RWPE1 (cell line): ENCODE measurements at regions not wholly inside any gene's neighbourhood (a gene's known extent, or its start where the extent isn't known, plus 50 kb on each side); places are given as distances from the start of the nearest gene placed in this dataset.

ENCODE experiments used
- CTCF ChIA-PET: fragments of 350-600 bp; sonication (Branson Sonifier 250); formaldehyde crosslinking; extraction: SDS; loops from one replicate; lab custom pipeline; 2021; lab: Yijun Ruan, JAX
- POLR2A ChIA-PET: fragments of 400-600 bp; formaldehyde crosslinking; extraction: SDS; loops from one replicate; lab custom pipeline; 2020; ENCODE audit warnings: antibody characterized with exemption; ENCODE audit not compliant: low non-redundant PET; lab: Yijun Ruan, JAX
- DNase-seq: peaks from one replicate; pipeline ENCODE4 v3.0.0; 2012; ENCODE audit warnings: low spot score
- H3K27ac ChIP-seq: fragments of 450-650 bp; 2 replicates; pipeline ENCODE4 v1.5.1; 2017
- CTCF ChIP-seq: fragments of 450-650 bp; conservative IDR thresholded peaks from 2 replicates; pipeline ENCODE4 v1.5.1; 2017; ENCODE audit warnings: low read depth, mild to moderate bottlenecking

DNA sequence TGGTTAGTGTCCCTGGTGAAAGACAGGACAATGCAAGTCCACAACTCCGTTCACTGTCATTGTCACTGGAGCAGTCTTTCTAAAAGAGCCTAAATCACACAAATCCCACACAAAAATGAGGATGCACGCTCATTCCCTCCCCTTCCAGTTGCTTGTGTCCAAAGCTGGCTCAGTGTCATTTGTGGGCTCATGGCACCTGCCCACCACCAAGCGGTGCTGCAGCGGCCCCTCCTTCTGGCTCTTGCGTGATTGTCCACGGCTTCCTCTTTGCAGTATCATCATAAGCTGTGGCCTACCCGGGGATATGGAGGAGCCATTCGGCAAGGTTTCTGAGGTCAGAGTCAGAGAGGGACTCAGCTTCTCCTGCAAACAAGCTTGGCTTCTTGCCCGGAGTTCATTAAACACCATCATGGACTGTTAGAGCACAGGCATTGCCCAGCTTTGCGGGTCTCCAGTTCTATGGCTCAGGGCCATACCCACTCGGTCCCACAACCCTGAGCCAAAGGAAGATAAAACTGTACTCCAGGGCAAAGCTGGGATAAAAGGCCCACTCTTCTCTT lies 179.4 kb upstream of the AGAP1 start:
- no peak overlapping the region for H3K27ac ChIP-seq
- no peak for TF ChIP-seq CTCF
- CTCF ChIA-PET = interaction anchor here (0.6 to 1.3 kb wide), 2 partner anchors 178 to 688 kb away, joined by 3 read pairs; no protein-coding TSS in a partner anchor
- POLR2A ChIA-PET = no interaction called here
- DNase-seq = no peak

DNA sequence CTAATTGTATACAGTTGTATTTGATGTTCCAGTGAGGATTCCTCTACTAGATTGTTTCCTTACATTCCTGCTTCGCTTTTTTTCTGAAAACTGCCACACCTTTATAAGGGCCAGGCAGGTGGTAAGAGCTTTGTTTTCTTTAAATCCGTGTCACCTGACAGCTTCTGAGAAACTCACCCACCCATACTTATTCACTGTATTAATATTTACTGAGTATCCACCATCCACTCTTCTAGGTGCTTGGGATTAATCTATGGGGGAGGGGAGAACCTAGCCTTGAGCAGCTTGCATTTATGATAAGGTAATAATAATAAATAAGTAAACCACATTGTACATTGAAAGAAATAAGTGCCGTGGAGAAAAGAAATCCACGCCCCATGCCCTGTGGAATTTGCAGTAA lies 174.7 kb upstream of the AGAP1 start:
- DNase-seq = no peak
- ChIA-PET POLR2A (no interaction called here), CTCF (no interaction called here)
- H3K27ac ChIP-seq = no peak overlapping the region
- TF ChIP-seq CTCF = no peak

DNA sequence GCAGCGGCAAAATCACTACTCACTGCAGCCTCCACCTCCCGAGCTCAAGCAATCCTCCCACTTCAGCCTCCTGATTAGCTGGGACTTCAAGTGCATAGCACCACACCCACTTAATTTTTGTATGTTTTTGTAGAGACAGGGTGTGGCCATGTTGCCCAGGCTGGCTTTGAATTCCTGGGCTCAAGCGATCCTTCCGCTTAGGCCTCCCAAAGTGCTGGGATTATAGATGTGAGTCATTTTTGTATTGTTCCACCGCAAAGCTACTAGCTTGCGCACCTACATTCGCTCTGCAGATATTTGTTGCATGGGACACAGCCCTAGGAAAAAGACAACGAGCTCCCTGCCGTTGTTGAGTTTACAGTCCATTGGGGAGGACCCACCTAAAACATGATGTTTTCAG lies 173.5 kb upstream of the AGAP1 start:
- TF ChIP-seq CTCF = no peak
- CTCF ChIA-PET = no interaction called here
- no peak for DNase-seq
- POLR2A ChIA-PET = no interaction called here
- no peak overlapping the region for H3K27ac ChIP-seq

- no peak overlapping the region for H3K27ac ChIP-seq
- TF ChIP-seq CTCF = no peak
- ChIA-PET POLR2A (no interaction called here), CTCF (no interaction called here)
- no peak for DNase-seq
Observed at GRCh38 chr2:235324324-235324723, 169.5 kb upstream of the AGAP1 start.

DNA sequence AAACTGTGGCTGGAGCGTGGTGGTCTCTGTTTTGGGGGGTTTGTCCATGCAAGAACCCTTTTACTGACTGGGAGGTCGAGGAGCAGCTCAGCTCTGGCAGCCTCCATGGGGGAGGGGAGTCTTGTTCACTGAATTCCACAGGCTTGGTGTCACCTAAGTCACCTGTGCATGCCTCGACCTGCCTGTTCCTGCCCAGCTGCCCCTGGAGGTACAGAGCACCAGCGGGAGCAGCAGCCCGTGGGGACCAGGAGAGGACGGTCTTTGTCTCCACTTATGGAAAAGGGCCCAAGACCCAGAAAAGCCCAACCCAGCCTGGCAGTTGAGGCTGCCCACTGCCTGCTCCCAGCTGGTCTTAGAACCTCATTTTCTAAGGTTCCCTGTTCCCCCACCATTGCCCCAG lies 168.7 kb upstream of the AGAP1 start:
- H3K27ac ChIP-seq = no peak overlapping the region
- ChIA-PET POLR2A (no interaction called here), CTCF (no interaction called here)
- DNase-seq = peak; percentile 24
- TF ChIP-seq CTCF = no peak

- DNase-seq = no peak
- ChIA-PET POLR2A (no interaction called here), CTCF (no interaction called here)
- H3K27ac ChIP-seq = no peak overlapping the region
- TF ChIP-seq CTCF = no peak
Observed at GRCh38 chr2:235328991-235329390, 164.9 kb upstream of the AGAP1 start.
